ENCODE measurements at regions not wholly inside any gene's neighbourhood (a gene's known extent, or its start where the extent isn't known, plus 50 kb on each side); places are given as distances from the start of the nearest gene placed in this dataset.

- no peak for TF ChIP-seq CTCF (IDR thresholded peaks at IDR 0.05; ENCODE audit: low read length)
- no peak for TF ChIP-seq EZH2 (optimal IDR thresholded peaks at IDR 0.05; ENCODE audit: low read depth, low read length)
Measured at GRCh38 chr4:85170241-85170640, 203.8 kb upstream of the WDFY3 start.
